ENCODE measurements at regions not wholly inside any gene's neighbourhood (a gene's known extent, or its start where the extent isn't known, plus 50 kb on each side); places are given as distances from the start of the nearest gene placed in this dataset.

DNA sequence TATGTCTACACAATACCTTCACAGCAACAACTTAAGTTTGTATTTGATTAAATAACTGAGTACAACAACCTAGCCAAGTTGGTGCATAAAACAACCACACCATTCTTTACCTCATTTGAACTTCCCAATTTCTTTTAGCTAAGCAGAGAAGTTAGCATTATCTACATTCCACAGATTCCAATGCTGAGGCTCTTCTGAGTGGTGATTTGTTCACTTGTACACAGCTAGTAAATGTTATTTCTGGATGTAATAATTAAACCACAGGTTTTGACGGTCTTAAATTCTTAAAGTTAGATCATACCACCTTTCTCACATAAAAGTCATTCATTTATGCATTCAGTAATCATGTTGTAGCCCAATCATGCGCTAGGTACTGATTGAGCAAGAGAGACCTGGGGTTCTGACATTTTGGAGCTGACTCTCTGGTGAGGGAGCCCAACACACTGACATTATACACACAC is 102.5 kb downstream of the SST start:
- TF ChIP-seq, protein P1, sequence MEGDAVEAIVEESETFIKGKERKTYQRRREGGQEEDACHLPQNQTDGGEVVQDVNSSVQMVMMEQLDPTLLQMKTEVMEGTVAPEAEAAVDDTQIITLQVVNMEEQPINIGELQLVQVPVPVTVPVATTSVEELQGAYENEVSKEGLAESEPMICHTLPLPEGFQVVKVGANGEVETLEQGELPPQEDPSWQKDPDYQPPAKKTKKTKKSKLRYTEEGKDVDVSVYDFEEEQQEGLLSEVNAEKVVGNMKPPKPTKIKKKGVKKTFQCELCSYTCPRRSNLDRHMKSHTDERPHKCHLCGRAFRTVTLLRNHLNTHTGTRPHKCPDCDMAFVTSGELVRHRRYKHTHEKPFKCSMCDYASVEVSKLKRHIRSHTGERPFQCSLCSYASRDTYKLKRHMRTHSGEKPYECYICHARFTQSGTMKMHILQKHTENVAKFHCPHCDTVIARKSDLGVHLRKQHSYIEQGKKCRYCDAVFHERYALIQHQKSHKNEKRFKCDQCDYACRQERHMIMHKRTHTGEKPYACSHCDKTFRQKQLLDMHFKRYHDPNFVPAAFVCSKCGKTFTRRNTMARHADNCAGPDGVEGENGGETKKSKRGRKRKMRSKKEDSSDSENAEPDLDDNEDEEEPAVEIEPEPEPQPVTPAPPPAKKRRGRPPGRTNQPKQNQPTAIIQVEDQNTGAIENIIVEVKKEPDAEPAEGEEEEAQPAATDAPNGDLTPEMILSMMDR (IDR thresholded peaks at IDR 0.05; ENCODE audit: insufficient read depth, low read length, poor library complexity, severe bottlenecking): no peak
- TF ChIP-seq EZH2phosphoT487 (conservative IDR thresholded peaks at IDR 0.05; ENCODE audit: low read length): no peak

Measured in SU-DHL-6 (cell line).